IMR-90 (cell line): ENCODE measurements at regions not wholly inside any gene's neighbourhood (a gene's known extent, or its start where the extent isn't known, plus 50 kb on each side); places are given as distances from the start of the nearest gene placed in this dataset.

ENCODE experiments used
- BHLHE40 ChIP-seq: fragments of 150-350 bp; IDR thresholded peaks from 2 replicates; pipeline ENCODE4 v1.6.1; 2016; ENCODE audit warnings: mild to moderate bottlenecking, low read depth, low read length
- CEBPB ChIP-seq: IDR thresholded peaks from 2 replicates; pipeline ENCODE4 v1.6.1; 2012; ENCODE audit warnings: low read depth, low read length, improper control_type of control experiment
- CTCF ChIP-seq: conservative IDR thresholded peaks from 2 replicates; pipeline ENCODE4 v1.5.1; 2012; ENCODE audit warnings: mild to moderate bottlenecking, low read depth, low read length, improper control_type of control experiment
- FOS ChIP-seq: fragments of 150-350 bp; IDR thresholded peaks from 2 replicates; pipeline ENCODE4 v1.6.1; 2016; ENCODE audit warnings: low read depth, low read length
- MAFK ChIP-seq: IDR thresholded peaks from 2 replicates; pipeline ENCODE4 v1.6.1; 2012; ENCODE audit warnings: low read depth, low read length, improper control_type of control experiment
- MAZ ChIP-seq: IDR thresholded peaks from 2 replicates; pipeline ENCODE4 v1.6.1; 2012; ENCODE audit warnings: low read depth, mild to moderate bottlenecking, low read length, improper control_type of control experiment, moderate library complexity, borderline replicate concordance
- MXI1 ChIP-seq: IDR thresholded peaks from 2 replicates; pipeline ENCODE4 v1.6.1; 2012; ENCODE audit warnings: low read depth, mild to moderate bottlenecking, low read length, moderate library complexity, borderline replicate concordance
- NFE2L2 ChIP-seq: fragments of 150-350 bp; IDR thresholded peaks from 2 replicates; pipeline ENCODE4 v1.6.1; 2016; ENCODE audit warnings: low read depth, mild to moderate bottlenecking, low read length
- POLR2A ChIP-seq: IDR thresholded peaks from 2 replicates; pipeline ENCODE4 v1.6.1; 2012; ENCODE audit warnings: mild to moderate bottlenecking, low read depth, low read length
- RAD21 ChIP-seq: IDR thresholded peaks from 2 replicates; pipeline ENCODE4 v1.6.1; 2012; ENCODE audit warnings: low read length, improper control_type of control experiment
- RCOR1 ChIP-seq: IDR thresholded peaks from 2 replicates; pipeline ENCODE4 v1.6.1; 2012; ENCODE audit warnings: mild to moderate bottlenecking, low read length, improper control_type of control experiment; ENCODE audit not compliant: insufficient replicate concordance
- RFX5 ChIP-seq: IDR thresholded peaks from 2 replicates; pipeline ENCODE4 v1.8.0; 2012; ENCODE audit warnings: low read depth, mild to moderate bottlenecking, low read length, moderate library complexity

GRCh38 chr21:22288885-22289499 lies 1290.8 kb downstream of the NCAM2 start:
- TF ChIP-seq POLR2A (no peak), RAD21 (no peak), CTCF (no peak), NFE2L2 (no peak), BHLHE40 (no peak), MXI1 (no peak), CEBPB (no peak), MAFK (no peak), RFX5 (no peak), MAZ (no peak), FOS (no peak), RCOR1 (no peak)
